Stimulated activated CD8-positive, alpha-beta memory T cell treated with anti-CD3 and anti-CD28 coated beads, Interleukin-12 subunit alpha, Interleukin-12 subunit beta, amount 100 ng/mL, for 24 hours (primary cell): ENCODE measurements at regions not wholly inside any gene's neighbourhood (a gene's known extent, or its start where the extent isn't known, plus 50 kb on each side); places are given as distances from the start of the nearest gene placed in this dataset.
"Not testable (repeated sequence)": the region's sequence is repeated elsewhere in the genome, so short reads cannot be mapped to it uniquely, and the experiment has no call there.

Source experiments
- DNase-seq: peaks from one replicate; pipeline ENCODE4 v3.0.0-alpha.2; 2020; ENCODE audit errors: extremely low read depth

DNA sequence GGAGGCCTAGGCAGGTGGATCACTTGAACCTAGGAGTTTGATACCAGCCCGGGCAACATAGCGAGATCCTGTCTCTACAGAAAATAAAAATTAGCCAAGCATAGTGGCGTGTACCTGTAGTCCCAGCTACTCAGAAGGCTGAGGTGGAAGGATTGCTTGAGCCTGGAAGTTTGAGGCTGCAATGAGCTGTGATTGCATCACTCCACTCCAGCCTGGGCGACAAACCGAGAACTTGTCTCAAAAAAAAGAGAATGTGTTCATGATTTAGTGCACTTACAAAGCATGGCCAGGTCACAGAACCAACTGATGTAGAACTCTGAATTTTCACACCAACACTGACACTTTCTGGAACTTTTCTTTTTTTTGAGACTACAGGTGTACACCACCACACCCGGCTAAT is 182.7 kb downstream of the ZFP64 start:
- no peak for DNase-seq

DNA sequence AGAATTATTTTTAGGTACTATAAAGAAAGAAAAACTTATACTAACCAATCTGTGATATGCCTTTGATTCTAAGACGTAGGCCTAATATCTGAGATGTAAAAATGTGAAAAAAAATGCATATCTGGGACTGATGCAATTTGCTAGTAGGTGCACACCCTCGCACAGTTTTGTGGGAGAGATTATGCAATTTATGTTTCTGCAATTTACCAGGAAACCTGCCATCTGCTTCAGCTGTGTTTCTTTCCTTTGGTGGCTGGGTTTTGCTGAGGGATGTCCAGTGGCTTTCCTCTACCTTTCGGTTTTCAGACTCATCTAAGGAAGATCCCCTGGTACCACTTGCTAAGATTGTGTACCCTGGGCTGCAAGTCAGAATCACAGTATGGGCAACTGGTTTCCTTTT is 186.9 kb downstream of the ZFP64 start:
- DNase-seq: no peak

DNA sequence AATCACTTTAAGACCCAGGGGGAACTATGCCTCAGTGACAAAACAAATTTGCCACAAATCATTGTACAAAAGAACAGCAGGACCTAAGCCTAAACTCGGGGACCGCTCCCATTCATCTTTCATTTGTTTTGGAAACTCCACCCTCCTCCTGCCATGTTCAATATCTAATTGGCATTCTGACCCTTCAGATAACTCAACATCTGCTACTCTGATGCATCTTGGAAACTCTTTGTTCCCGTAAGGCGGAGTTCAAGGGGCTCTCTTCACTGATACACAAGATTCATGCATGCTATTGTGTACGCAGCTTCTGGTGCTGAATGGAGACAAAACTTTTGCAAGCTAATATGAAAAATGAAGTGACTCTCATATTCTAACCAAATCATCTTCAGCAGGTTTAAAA is 187.6 kb downstream of the ZFP64 start:
- DNase-seq: no peak

DNA sequence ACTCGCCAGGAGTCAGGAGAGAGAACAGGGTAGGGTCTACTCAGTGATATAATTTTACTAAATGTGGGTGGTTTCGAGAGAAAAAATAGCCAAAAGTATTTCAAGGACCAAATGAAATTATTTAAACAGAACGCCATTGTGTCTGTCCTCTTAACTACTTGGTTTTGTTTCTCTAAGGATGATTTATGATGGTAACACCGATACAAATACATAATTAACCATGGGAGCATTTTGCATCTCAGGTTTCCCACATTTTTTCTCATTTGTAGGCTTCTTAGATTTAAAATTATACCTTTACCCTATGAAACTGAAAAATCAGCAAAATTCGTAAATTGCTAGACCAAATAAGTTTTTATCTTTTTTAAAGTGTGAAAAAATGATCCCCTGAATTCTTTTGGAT is 188.2 kb downstream of the ZFP64 start:
- no peak for DNase-seq

DNA sequence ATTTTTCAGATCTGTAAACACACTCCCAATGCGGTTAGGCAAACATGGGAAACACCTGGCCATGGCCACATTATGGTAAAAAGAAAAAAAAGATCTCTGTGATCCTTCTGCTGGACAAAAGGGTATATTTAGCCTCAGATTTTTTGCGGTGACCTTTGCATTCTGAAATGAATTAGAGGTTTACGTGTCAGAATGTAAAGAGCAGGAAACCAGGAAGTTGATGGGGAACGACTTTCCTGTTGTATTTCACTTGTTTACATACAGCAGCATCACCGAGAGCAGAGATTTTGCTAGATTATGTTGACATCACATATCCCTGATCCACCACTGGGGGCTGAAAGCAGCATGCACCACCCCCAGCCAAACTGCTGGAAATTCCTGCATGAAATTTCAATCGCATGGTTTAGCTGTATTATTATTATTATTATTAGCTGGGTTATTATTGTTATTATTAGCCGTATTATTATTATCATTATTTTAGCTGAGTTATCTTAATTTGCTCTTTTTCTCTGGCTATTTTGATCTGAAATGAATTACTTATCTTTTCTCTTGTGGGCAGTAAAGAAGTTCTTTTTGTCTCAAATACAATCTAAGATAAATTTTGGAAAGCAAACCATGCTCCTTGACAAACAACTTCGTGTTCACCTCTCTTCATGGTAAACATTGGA is 189.4 kb downstream of the ZFP64 start:
- no peak for DNase-seq

DNA sequence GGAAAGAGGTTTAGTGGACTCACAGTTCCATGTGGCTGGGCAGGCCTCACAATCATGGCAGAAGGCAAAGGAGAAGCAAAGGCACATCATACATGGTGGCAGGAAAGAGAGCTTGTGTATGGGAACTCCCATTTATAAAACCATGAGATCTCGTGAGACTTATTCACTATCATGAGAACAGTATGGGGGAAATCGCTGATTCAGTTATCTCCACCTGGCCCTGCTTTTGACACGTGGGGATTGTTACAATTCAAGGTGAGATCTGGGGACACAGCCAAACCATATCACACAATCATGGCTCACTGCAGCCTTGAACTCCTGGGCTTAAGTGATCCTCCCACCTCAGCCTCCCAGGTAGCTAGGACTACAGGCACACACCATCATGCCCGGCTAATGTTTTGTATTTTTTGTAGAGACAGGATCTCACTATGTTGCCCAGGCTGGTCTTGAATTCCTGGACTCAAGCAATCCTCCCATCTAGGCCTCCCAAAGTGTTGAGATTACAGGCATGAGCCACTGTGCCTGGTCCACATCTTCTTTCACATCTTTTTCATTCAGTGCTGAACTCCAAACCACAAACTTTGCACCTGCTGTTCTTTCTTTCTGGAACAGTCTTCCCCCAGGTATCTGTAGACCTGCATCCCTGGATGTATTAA is 194.2 kb downstream of the ZFP64 start:
- not testable (repeated sequence) for DNase-seq

DNA sequence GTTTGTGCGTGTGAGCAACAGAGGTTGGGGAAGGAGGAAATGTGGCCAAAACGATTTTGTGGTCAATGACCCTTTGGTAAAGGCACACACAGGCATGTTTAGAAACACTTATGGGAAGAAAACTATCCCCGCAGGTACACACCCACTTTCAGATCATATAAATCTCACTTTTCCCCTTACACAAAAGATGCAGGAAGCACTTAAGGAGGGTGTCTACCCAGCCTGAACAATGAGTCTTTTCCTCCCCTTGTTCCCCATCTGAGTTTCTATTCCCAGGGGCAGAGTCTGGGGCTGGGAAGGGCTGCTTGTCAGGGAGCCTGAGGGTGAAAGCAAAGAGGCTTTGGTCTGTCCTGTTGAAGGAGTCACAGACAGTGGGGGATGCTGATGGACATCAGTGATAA is 193.2 kb upstream of the SALL4 start:
- no peak for DNase-seq

DNA sequence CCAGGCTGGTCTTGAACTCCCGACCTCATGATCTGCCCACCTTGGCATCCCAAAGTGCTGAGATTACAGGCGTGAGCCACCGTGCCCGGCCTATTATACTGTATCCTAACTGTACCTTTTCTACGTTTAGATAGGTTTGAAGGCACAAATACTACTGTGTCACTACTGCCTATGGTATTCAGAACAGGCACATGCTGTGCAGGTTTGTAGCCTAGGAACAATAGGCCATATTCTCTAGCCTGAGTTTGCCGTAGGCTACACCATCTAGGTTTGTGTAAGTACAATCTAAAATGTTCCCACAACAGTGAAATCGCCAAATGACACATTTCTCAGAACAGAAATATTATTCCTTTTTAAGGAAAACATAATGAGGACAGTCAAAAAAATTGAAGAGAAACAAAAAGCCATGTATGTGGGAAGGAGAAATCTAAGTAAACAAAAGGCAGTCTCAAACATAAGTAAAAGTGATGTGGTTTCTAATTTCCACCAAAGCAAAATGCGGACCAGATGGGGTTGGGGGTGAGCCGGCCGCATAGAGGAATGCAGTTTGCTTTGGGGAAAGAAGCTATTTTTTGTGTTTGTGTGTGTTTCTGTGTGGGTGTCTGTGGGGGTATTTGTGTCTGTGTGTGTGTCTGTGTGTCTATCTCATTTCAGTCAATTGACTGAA is 192.6 kb upstream of the SALL4 start:
- no peak for DNase-seq

DNA sequence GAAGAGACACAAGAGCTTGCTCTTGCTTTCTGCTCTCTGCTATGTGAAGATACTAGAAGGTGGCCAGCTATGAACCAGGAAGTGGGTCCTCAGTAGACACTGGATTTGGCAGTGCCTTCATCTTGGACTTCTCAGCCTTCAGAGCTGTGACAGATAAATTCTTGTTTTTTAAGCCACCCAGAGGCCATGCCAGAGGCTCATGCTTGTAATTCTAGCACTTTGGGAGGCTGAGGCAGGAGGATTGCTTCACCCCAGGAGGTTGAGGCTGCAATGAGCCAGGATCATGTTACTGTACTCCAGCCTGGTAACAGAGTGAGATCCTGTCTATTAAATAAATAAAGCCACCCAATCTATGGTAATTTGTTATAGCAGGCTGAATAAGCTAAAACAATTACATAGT is 185.5 kb upstream of the SALL4 start:
- DNase-seq: no peak

DNA sequence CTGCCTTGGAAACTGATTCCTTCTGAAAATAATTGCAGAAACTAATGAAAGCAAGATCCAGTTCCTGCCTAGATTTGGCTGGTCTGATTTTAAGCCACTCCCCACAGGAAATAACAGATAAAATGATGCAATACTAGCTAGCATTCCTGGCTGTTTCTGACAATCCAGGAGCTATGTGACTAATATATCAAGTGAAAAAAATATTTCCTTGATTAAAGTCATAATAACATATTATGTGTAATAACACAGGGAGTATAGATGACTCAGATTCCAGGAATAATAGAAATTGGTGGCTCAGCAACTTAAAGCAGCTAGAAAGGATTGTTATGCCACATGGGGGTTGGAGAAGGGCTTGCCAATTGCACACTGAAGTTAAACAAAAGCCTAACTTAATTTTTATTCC is 182.7 kb upstream of the SALL4 start:
- no peak for DNase-seq

DNA sequence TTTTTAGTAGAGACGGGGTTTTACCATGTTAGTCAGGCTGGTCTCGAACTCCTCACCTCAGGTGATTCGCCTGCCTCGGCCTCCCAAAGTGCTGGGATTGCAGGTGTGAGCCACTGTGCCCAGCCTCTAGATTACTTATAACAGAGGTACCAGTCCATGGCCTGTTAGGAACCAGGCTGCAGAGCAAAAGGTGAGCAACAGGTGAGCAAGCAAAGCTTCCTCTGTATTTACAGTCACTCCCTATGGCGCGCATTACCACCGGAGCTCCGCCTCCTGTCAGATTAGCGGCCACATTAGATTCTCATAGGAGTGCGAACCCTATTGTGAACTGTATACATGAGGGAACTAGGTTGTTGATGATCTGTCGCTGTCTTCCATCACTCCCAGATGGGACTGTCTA is 178.0 kb upstream of the SALL4 start:
- DNase-seq: no peak

DNA sequence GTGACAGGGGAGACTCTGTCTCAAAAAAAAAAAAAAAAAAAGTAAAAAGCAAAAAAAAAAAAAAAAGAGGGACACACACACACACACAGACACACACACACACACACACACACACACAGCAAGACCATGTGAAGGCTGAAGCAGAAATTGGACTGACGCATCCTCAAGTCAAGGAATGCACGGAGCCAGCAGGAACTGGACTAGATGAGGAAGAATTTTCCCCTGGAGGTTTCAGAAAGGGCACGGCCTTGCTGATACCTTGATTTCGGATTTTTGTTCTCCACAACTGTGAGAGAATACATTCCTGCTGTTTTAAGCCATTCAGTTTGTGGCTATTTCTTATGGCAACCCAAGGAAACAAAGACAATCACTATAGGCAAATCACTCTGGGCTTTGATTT is 176.9 kb upstream of the SALL4 start:
- DNase-seq: no peak

DNA sequence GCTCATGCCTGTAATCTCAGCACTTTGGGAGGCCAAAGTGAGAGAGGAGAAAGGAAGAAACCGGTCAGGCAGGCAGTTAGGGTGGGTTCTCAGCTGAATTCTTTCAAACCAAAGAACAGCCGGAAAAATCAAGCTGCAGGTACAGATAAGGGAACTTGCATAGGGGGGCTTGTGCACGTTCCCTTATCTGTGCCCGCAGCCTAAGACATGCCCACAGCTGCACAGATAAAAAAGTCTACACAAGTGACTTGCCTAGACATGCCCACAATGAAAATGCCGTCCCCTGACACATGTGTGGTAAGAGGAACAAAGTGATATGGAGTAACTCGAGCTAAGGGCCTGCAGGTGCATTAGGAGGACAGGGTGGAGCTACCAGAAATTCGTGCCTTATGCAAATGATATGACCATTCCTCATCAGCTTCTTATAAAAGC is 175.8 kb upstream of the SALL4 start:
- DNase-seq: no peak

DNA sequence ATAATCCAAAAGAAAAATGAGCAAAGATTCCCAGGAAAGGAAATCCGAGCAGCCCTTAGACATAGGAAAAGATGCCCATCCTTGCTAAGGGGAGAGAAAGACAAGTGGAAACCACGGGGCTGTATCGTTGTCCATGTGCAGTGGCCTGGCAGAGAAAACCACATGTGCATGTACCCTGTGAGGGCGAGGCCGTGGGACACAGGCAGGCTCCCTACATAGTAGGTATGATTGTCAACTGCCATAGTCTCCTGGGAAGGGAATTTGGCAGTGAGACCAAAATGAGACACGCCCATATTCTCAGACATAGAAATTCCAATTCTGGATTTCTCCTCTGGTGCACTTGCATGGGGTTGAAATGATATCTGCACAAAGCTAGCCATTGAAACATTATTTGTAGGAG is 169.7 kb upstream of the SALL4 start:
- no peak for DNase-seq

DNA sequence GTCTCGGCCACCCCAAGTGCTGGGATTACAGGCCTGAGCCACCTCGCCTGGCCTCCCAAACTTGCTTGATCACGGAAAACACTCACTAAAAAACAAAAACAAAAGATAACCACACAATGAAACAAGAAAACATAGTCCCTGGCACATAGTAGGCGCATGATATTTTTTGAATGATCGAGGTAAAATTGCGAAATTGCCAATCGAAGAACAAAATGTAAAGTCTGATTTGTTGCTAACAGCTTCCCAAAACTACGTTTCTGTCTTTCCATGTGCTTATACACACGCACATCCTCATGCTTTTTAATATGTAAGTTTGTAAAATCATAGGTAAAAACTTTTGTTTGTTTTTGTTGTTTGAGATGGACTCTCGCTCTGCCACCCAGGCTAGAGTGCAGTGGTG is 168.5 kb upstream of the SALL4 start:
- no peak for DNase-seq

DNA sequence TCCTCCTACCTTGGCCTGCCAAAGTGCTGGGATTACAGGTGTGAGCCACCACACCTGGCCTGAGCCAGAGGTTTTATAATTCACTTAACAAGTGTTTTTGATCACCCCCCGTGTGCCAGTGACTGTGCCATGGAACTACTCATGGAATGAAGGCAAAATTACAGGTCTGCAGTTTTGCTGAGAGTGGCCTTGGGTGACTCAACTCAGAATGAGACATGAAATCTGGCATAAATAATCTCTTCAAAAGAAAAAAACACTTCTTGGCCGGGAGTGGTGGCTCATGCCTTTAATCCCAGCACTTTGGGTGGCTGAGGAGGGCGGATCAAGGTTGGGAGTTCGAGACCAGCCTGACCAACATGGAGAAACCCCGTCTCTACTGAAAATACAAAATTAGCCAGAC is 166.9 kb upstream of the SALL4 start:
- DNase-seq: no peak

DNA sequence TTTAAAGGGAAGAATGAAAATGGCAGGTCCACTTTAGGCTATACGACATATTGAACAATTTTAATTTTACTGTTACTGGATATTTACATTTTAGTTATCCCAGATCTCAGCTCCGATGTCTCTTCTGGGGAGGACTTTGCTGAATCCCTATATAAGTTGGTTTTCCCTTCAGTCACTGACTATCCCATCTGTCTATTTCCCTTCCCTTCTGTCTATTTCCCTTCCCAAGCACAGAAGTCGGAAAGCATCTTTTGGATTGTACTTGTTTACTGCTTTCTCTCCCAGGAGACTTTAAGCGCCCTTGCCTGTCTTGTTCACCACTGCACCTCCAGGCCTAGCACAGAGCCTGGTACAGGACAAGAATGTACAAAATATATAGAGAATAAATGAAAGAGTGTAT is 165.8 kb upstream of the SALL4 start:
- no peak for DNase-seq

DNA sequence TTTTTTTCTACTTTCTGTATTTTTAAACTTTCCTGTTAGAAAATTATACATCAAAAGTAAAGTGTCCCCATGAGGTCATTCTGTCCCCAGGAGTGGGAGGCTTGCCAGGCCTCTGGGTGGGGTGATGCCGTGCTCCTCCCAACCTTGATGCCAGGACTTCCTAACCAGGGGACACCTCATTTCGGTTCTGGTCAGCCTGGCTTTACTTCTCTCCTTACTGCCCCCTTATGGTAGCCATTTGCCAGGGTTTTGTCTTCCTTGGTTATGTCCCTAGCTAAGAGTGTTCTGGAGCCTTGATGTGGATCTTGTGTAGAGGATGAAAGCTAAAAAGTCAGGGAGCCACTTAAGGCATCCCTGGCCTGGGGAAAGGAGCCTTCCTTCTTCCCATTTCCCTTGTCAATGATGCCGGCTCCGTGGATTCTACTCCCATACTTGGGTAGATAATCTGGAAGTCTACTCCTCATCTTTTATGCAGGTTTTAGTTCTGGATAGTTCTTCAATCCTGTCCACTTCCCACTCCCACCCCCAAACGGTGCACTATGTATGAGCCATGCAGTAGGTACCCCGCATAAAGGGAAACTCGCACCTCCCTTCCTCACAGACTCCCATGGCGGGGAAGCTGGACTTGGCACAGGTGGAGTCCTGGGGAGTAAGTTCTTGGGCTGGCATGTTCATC is 164.1 kb upstream of the SALL4 start:
- DNase-seq: no peak

DNA sequence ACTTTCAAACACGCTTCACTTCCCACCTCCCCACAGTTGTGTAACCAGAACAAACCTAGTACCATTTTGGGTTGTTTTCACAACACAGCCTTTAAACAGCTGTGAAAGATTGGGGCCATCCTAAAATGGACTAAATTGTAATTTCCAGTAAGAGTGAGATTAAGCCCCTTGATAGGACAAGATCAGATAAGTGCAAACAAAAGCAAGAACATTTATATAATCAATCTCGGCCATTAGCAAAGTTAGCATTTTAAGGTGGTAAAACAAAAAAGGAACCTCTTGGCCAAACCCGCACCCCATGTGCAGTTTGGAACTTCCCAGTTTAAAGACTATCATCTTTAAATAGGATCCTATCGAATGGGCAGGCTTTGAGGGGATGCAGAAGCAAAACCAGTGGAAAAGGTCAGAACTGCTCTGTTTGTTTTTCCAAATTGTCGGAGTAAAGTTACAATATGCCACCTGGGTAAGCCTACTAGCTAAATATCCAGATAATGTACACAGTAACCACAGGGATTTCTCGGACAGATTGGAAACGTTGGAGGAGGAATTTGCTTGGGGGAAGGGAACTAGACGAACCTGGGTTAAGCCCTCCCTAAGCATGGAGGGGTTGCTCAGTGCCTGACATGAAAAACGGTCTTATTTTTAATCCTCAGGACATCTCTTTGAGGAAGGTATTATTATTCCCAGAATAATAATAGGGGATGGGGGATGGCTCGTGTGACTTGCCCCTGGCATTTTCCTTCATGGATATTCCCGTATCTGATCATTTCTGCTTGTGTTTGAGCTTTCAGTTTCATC is 159.8 kb upstream of the SALL4 start:
- DNase-seq: no peak

DNA sequence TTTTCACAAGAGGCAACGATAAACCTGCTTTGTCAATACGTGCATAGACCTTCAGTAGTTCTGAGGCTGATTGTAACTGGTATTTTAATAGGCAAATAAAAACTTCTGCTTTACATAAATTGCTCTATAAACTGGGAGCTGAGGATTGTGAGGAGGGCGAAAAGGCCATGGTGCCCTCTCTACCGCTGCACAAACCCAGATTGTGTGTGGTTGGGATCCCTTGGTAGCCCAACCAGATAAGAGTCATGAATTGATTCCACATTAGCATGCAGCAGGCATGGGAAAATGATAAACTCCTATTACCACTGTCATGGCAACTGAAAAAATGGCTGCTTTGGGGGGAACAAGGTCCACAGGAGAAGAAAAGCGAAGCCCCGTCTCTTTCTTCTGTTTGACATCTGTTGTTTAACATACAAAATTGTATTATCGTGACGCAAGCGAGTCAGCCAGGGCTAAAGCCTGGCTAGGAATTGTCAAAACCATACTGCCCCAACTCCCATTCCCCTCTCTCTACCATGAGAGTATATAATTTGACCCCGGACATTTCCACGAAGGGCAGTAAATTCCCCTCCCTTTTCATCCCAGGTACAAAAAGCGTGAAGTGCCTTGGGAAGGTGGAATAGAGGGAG is 157.8 kb upstream of the SALL4 start:
- DNase-seq: no peak

DNA sequence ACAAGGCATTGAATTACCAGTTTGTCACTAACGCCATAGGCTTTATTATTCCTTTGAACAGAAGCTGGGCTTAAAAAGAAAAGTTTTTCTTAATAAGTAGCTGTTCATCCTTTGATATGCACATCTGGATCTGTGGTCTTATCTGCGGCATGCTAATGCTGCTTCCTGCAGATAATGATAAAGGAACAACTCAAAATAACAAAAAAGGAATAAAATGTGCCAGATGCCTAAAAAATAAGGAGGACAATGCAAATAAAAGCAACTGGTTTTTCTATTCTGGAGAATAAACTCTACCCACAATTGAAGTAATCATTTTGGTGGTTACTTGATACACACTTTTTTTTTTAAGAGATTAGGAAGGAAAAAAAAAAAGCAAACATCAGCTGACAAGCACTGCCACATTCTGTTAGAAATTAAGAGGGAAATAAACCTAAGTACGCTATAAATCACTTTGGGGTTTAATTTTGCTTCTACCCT is 156.8 kb upstream of the SALL4 start:
- DNase-seq: no peak
